HG03521 (cell line): ENCODE measurements at regions not wholly inside any gene's neighbourhood (a gene's known extent, or its start where the extent isn't known, plus 50 kb on each side); places are given as distances from the start of the nearest gene placed in this dataset.
"Not testable (repeated sequence)": the region's sequence is repeated elsewhere in the genome, so short reads cannot be mapped to it uniquely, and the experiment has no call there.

Experiments
- ATAC-seq: cut with Tn5 transposase; IDR thresholded peaks from one replicate; pipeline ENCODE4 v1.9.1; 2021; ENCODE audit warnings: mild to moderate bottlenecking, moderate library complexity; ENCODE audit not compliant: unreplicated experiment

DNA sequence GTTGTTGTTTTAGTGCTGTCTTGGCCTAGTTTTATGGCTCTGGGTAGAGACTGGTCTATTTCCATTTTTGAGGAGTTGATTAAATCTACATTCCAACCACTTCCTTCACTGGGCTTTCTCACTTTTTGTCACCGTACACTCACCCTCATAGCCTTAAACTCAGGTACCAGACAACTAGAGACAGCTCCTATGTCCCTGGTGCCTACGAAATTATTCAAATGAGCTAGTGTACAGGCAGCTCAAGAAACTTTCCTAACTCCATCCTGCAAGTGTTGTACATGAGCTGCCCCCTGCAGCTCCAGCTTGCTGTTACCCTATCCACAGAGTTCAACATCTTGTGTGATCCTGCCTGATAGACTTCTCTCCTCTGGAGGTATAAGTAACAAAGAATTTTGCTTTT is 704.8 kb upstream of the RGS18 start:
- ATAC-seq = no peak

DNA sequence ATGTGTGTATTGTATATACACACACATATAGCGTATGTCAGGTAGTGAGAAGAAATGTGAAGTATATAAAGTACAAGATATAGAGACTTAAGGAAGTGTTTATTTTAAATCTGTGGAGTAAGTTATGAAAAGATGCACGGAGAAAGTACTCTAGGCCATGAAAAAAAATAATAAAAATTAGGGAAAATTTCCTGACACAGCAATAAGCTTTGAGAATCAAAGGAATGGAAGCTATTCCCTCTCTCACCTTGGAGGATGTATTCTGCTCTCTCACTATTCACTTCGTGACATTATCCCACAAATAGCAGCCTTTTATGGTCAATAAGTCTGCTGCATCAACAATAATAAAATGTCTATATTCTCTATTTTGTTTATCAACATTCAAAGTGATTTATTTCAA is 700.4 kb upstream of the RGS18 start:
- no peak for ATAC-seq

DNA sequence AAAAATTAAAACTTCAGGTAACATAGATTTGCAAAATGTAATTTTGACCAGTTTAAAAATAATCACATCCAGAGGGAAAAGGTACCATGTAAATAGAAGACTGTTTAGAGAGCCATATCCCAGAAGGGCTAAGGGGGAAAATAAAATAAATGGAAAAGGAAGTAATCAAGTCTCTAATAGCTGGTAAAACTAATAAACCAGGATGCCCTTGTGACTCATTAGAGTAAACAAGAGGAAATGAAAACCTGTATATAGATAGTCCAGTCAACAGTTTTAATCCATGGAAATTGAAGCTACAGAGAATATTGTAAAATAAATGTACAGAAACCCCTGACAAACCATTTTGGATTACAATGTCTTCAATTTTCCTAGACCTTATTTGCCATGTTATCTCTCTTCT is 698.0 kb upstream of the RGS18 start:
- no peak for ATAC-seq

DNA sequence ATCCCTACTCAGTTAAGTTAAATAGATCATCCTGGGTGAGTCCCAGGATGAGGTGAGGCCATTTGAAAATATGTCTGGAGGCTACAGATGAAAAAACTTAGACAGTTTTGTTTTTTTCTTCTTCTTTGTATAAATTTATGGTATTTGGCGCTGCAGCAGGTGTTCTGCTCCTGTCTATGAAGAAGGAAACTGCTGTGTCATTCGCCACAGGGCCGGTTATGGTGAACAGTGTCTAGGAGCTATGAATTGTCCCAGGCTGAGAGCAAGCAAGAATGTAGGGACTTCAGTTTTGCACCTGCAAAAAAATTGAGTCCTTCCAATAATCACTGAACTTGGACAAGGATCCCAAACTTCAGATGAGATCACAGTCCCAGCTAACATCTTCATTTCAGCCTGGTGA is 674.3 kb upstream of the RGS18 start:
- ATAC-seq = no peak

DNA sequence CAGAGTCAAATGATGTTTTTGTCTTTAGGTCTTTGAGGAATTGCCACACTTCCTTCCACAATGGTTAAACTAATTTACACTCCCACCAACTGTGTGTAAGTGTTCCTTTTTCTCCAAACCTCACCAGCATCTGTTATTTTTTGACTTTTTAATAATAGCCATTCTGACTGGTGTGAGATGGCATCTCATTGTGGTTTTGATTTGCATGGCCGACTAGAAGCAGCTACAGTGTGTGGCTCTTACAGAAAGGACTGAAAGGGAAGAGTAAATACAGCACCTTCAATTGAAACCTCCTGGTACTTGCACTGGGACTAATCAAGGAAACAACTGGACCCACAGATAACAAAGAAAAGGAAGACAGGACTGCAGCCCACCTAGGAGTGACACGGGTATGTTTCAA is 668.0 kb upstream of the RGS18 start:
- no peak for ATAC-seq

DNA sequence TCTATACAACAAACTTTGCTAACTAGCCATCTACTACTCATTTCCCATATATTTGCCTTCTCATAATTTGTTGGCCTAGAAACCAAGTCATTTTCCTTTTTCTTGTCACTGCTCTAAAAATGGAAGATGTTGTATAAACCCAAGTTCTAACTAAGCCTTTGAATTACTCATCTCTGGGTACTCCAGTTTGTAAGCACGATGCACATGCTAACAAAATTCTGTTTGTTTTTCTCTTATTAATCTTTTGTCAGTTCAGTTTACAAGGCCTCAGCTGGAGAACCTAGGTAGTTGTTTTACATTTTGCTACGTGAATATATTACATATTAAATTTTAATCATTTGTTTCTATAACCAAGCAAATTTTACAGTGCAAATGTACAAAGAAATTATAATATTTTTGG is 663.2 kb upstream of the RGS18 start:
- no peak for ATAC-seq

DNA sequence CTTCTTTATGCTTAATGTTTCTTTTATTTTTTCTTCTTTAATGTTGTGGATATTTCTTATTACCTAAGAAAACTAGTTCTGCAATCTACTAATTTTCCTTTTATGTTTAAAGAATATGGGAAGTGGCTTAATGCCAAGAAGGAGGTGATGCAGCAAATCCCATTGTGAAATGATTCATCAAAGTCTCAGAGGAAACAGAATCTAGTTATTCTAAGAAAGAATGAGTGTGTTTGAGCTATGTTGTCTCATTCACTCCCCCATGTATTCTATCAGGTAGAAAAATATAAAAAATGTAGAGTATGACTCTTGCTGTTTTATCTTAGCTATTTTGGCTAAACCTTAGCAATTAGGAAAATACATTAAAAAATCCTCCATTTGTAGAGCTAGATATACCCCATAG is 659.9 kb upstream of the RGS18 start:
- ATAC-seq = no peak

DNA sequence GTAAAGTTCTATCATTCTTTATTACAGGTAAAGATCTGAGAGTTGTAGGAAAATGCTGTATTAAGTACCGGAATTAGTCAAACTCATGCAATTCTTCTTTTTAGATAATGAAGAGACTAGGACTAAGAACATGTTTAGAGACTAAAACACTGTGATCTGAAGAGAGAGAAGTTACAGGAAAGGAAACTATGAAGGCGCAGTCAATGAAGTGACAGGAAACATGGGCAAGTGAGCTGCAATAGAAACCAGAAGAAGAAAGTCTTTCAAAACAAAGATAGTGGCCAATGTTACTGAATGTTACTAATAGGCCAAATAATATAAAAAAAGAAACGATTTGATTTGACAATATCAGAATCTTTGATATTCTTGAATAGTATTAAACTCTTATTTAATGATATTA is 659.4 kb upstream of the RGS18 start:
- no peak for ATAC-seq

DNA sequence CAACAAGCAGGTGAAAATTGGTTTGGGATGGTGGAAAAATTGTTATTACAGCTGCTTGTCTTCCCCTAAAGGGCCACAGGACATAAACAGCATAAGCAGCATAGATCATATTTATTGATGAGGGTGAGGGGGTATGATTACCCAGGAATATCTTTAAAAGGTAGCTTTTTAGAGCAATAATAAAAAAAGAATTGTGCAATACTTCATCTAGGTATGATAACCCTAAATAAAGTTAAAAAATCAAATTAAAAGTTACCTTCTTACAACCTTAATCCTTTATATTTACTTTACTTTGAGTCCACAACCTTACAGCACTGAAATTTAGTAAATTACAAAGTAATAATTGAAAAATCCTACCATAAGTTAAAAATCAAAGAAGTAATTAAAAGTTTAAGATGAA is 653.3 kb upstream of the RGS18 start:
- no peak for ATAC-seq

DNA sequence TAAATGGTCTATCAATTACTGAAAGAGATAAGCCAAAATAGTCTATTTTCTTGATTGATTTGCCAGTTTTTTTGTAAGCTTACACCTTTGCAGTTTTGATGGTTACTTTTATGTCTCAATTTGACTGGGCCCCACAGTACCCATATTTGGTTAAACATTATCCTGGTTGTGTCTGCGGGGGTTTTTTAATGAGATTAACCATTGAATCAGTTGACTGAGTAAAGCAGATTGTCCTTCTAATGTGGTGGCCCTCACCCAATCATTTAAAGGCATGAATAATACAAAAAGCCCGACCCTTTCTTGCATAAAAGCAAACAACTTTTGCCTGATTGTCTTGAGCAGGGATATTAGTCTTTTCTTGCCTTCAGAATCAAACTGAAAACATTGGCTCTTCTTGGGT is 650.0 kb upstream of the RGS18 start:
- no peak for ATAC-seq

DNA sequence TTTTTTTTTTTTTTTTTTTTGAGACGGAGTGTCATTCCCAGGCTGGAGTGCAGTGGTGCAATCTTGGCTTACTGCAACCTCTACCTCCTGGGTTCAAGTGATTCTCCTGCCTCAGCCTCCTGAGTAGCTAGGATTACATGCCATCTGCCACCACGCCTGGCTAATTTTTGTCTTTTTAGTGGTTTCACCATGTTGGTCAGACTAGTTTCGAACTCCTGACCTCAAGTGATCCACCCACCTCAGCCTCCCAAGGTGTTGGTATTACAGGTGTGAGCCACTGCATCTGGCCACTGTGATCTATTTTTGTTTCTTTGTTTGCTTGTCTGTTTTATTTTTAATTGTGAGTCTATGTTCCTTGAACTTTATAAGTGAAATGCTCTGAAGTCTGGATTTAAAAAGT is 646.8 kb upstream of the RGS18 start:
- ATAC-seq = not testable (repeated sequence)

DNA sequence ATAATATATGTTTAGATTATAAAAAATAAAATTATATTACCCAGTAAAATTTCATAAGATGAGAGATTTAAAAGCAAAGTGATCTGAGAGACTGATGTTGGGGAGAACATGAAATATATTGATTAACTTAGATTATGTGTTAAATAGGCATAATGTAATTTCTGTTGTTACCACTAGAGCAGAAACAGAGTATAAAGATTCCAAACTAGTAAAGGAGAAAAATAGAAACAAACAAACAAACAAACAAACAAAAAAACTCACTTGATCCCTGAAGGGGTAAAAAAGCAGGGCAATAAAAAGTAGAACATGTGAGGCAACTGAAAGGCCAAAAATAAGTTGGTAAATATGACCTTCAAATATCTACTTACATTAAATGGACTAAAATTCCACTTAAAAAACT is 640.4 kb upstream of the RGS18 start:
- no peak for ATAC-seq

DNA sequence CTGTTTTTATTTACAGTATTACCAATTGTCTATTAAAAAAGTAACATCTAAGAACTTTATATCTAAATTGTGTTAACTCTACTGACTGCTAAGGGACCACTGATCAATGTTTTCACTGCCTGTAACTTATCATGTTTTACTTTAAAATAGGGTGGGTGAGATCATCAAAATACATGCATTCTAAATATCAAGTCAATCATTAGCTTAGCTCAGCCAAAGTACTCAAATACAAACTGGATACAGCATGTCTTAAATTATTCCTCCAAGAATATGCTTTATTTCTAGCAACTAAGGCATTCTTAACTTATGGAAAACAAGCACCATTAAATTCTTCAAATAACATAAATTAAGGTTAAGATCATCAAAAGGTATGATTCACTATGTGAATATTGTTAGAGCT is 638.7 kb upstream of the RGS18 start:
- ATAC-seq = no peak

DNA sequence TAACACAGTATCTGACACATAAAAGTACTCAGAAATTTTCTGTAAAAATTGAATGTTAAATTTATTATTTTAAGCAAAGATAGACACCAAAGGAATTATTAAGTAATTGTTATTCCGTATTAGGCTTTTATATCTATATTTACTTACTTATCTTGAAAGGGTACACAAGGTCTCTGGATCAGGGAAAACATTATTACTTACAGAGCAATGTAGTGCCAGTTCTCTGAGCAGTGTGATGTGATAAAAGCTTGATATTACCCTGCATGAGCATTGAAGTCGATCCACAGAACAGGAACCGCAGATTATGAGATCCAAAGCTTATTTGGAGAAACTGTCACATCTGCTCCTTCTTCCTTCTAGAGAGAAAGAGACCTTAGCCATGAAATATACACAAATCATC is 637.9 kb upstream of the RGS18 start:
- ATAC-seq = no peak

DNA sequence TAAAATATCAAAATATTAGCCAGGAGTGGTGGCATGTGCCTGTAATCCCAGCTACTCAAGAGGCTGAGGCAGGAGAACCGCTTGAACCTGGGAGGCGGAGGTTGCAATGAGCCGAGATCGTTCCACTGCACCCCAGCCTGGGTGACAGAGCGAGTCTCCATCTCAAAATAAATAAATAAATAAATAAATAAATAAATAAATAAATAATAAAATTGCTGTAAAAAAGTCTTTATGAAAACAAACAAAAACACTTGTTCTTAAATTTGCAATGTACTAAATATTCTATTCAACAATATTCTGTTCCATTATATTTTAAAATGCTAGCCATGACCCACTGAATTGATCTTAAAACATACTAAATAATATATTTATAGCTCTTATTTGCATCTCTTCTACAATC is 632.3 kb upstream of the RGS18 start:
- ATAC-seq = not testable (repeated sequence)

DNA sequence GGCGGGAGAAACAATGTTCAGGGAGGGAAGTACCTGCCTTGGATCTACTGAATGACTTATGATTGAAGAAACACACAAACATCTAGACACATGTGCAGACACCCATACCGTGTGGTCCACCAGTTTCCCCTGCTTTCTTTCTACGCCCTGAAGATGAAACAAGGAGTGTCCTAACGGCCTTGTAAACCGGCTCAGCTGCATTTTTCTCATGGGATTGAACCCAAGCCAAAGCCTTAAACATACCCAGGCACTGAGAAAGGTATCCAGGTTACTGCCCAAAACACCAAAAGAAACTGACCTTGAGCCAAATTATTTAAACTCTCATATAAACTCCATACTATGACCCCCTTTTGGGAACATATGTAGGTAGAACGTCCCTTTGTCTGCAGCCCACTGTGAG is 630.0 kb upstream of the RGS18 start:
- ATAC-seq = no peak

DNA sequence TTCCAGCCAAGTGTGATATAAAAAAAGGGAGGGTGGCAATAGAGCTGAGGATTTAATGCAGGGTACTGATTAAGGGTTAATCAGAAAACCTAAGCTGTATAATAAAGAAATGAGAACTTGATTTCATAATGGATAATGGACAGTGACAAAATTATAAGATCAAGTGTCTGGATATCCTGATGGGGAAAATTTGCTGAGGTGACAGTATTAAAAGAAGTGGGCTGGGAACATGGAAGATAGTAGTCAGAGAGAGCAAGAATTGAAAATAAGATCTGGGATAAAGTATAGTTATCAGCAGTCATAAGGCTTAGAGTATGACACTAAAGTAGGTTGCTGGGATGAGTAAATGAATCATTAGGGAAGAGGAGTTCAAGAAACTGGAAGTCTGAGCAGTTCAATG is 627.3 kb upstream of the RGS18 start:
- no peak for ATAC-seq

DNA sequence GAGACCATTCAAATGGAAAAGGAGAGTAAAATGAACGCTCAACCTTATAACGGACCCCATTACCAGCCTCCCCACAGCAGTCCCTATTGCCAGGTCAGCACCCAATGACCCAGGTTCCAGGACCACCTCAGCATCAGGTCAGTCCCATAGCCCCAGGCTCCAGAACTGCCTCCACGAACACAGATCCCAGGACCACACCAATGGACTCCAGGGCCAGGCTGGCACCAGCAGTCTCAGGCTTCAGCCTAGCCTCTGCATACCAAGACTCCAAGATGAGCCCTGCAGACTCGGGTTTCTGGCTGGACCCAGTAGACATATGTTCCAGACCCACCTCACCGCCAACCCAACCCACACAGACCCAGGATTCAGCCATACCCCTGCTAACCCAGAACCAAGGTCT is 625.0 kb upstream of the RGS18 start:
- no peak for ATAC-seq

DNA sequence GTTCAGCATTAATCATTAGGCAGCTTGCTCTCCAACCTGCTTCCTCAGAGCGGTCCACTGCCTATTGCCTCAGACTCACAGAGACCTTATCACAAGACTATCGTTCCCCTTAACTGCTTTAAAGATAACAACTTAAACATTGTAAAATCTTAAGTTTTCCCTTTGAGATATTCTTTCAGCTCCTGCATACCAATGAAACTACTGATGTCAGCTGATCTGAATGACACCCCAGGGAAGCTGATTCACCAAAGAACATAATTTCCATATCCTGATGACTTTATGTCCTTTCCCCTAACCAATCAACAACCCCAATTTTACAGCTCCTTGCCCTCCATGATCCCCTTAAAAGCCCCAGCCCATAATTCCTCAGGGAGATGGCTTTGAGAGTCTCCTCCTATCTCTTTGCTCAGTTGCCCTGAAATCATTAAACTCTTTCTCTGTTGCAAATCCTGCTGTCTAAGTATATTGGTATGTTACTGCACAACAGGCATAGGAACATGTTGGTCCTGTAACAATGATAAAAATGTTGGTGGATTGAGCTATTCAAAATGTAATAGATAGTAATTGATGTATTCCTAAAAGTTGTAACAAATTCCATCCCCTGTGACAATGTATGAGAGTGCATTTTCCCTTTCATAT is 621.4 kb upstream of the RGS18 start:
- no peak for ATAC-seq

DNA sequence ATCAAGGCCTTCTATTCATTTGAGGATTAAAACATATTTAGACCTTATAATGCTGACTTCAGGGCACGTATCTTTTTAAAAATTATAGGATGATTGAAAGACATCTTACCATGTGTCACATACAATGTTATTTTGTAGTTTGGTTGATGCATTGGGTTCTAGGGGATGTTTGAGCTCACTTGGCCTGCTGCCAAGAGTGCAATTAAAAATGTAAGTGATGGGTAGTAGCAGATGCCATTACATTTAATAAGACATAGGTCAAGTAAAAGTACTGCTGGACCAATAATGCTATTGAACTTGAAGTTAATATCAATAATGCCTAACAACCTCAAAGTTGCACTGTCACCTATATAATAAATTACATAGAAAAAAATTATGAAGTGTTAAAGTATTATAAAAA is 616.5 kb upstream of the RGS18 start:
- no peak for ATAC-seq

DNA sequence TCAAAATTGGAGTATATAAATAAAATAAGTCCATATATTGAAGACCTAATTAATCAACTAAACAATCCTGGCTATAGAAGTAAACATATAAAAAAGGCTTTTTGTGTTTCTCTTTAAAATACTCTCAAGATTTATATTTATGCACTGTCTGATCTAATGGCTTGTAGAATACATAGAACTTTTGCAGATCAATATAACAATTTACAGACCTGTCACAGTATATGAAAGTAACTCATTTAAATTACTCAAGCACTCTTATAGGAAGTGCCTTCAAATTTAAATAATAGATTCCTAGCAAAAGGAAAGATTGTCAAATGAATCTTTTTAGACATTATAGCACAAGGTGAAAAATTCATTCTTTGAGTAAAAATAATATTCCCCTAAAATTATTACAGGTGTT is 615.8 kb upstream of the RGS18 start:
- no peak for ATAC-seq

DNA sequence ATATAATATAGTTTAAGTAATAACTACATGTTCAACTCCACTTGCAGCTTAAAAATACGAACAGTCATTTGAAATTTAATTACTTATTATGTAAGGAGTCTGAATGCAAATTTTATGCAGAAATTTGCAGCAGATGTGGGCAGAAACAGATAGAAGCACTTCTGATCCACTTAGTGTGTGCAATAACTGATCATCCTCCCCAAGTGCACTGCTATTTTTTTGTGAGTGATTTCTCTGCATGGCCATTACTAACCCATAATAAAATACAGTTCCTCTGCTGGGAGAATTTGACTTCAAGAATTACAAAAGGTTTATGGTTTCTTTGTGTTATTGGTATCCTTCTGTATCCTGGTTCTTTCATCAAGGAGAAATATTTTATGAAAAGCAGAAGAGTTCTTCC is 611.5 kb upstream of the RGS18 start:
- no peak for ATAC-seq

DNA sequence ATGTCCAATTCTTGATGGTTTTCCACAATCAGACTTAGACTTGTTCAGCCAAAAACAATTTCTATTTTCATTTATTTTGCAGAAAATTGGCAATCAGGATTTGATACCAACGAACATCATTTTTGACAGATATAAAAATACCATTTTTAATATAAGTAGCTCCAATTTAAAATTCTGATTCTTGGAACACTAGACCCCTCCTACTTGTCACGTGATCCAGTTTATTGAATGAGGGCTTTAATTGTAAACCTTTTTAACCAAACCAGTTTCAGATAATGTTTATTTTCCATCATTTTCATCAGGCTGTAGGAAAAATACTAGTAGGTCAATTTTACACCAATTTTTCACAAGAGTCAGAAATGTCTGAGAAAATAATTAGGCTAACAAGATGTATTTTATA is 607.2 kb upstream of the RGS18 start:
- no peak for ATAC-seq

DNA sequence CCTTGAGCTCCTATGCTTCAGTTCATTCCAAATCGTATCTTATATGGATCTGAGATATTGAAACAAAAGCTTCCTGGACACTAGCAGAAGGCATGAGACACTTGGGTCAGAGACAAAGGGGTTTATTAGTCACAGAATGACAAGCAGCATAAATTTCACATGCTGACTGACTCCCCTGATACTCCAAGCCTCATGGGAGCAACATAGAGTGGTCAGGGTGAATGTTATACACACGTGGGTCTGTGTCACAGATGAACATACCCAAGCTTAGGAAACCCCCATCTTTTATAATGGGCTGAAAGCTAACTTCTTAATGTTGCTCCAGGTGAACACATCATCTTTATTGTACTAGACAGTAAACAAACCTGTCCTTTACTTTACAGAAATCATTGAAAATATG is 599.9 kb upstream of the RGS18 start:
- no peak for ATAC-seq
